ENCODE measurements at regions not wholly inside any gene's neighbourhood (a gene's known extent, or its start where the extent isn't known, plus 50 kb on each side); places are given as distances from the start of the nearest gene placed in this dataset.

DNA sequence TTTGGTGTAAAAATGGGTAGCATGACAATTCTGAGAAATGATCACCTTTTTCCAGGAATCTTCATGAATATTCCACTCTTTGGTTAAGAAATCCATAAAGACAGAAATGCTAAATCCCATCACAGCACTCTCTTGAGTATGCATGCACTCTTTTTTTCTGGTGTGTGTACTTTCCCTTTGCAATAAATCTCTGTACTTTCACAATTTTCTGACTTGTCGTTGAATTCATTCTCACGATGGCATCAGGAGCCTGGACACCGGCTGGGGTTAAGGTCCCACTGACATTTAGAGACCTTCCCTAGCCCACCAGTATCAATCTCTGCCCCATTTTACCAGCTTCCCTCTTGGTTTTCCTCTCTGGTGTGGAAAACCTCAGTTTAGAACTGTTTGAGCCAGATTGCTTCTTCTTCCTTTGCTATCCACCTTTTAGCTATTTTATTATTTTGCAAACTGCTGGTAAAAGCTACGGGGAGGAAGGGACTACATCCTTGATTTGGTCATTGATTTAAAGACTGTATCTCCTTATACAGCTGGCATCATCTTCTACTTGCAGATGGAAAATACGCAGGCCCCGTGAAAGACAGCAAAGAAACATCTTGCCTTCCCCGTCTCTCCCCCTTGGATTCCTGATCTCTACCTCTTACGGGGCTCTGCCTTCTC is 59.9 kb upstream of the ZFR start:
- H3K4me1 ChIP-seq: peaks cover 0 to 43% (median 27%) of the 10 kb centered on the region in 12 donors
- H3K36me3 ChIP-seq: no peaks in the 10 kb centered on the region
- no peaks in the 10 kb centered on the region for H3K9me3 ChIP-seq
- intact Hi-C loops (cut with DNase I): no loop called here
- WGBS, 4 donors: 41 to 50% (median 45%) methylated on average over 8 of the region's 8 CpGs
- H3K27ac ChIP-seq: peak overlapping the region in 4 of 12 donors; percentile 8 to 73 (median 18)
- ATAC-seq (no peak), DNase-seq (no peak)
- peaks cover 0 to 6% (median 0%) of the 10 kb centered on the region in 9 donors for H3K27me3 ChIP-seq
- no peak overlapping the region for H3K4me3 ChIP-seq
- no peak for TF ChIP-seq CTCF (IDR thresholded peaks at IDR 0.05)
- TF ChIP-seq POLR2A (IDR thresholded peaks at IDR 0.05): no peak

GRCh38 chr5:32503261-32503660 is 58.7 kb upstream of the ZFR start:
- Histone ChIP-seq H3K4me1 (peaks cover 0 to 43% (median 27%) of the 10 kb centered on the region in 12 donors), H3K4me3 (no peak overlapping the region), H3K27ac (no peak overlapping the region), H3K27me3 (peaks cover 0 to 6% (median 0%) of the 10 kb centered on the region in 9 donors), H3K36me3 (no peaks in the 10 kb centered on the region), H3K9me3 (no peaks in the 10 kb centered on the region)
- DNase-seq (no peak), ATAC-seq (no peak)
- intact Hi-C loops (cut with DNase I): no loop called here
- no peak for TF ChIP-seq POLR2A (IDR thresholded peaks at IDR 0.05)
- TF ChIP-seq CTCF (IDR thresholded peaks at IDR 0.05): no peak
- 82 to 93% (median 87%) methylated on average over 7 of the region's 7 CpGs for WGBS, 4 donors

- intact Hi-C loops (cut with DNase I): no loop called here
- ATAC-seq (no peak), DNase-seq (no peak)
- TF ChIP-seq POLR2A (IDR thresholded peaks at IDR 0.05) (no peak), CTCF (IDR thresholded peaks at IDR 0.05) (no peak)
- H3K27me3 ChIP-seq: peaks cover 0 to 6% (median 0%) of the 10 kb centered on the region in 9 donors
- no peaks in the 10 kb centered on the region for H3K9me3 ChIP-seq
- no peak overlapping the region for H3K4me3 ChIP-seq
- H3K27ac ChIP-seq: no peak overlapping the region
- H3K36me3 ChIP-seq: no peaks in the 10 kb centered on the region
- whole genome bisulfite sequencing, 4 donors: 65 to 77% (median 76%) methylated on average over 16 of the region's 16 CpGs
- peaks cover 0 to 25% (median 24%) of the 10 kb centered on the region in 12 donors for H3K4me1 ChIP-seq
These were observed 56.8 kb upstream of the ZFR start for GRCh38 chr5:32501071-32502002.

GRCh38 chr5:32500181-32500580 is 55.6 kb upstream of the ZFR start:
- DNase-seq: no peak
- H3K27ac ChIP-seq: no peak overlapping the region
- peaks cover 0 to 6% (median 0%) of the 10 kb centered on the region in 9 donors for H3K27me3 ChIP-seq
- no peaks in the 10 kb centered on the region for H3K9me3 ChIP-seq
- intact Hi-C loops (cut with DNase I): no loop called here
- no peak for ATAC-seq
- 65 to 78% (median 71%) methylated on average over 7 of the region's 7 CpGs for WGBS, 4 donors
- peaks cover 0 to 14% (median 12%) of the 10 kb centered on the region in 12 donors for H3K4me1 ChIP-seq
- TF ChIP-seq POLR2A (IDR thresholded peaks at IDR 0.05): no peak
- TF ChIP-seq CTCF (IDR thresholded peaks at IDR 0.05): no peak
- H3K36me3 ChIP-seq: no peaks in the 10 kb centered on the region
- no peak overlapping the region for H3K4me3 ChIP-seq

Measured in heart left ventricle (tissue), 16 donors.